H1 (cell line): ENCODE measurements at regions not wholly inside any gene's neighbourhood (a gene's known extent, or its start where the extent isn't known, plus 50 kb on each side); places are given as distances from the start of the nearest gene placed in this dataset.

Experiments
- CTCF ChIA-PET: fragments of 300-600 bp; sonication (Branson Sonifier 250); formaldehyde crosslinking; loops from one replicate; lab custom pipeline; 2021; ENCODE audit not compliant: partially characterized antibody; lab: Charles Lee
- POLR2A ChIA-PET: fragments of 300-600 bp; sonication (Branson Sonifier 250); formaldehyde crosslinking; loops from one replicate; lab custom pipeline; 2021; ENCODE audit warnings: inconsistent platforms; ENCODE audit not compliant: partially characterized antibody; lab: Charles Lee
- DNase-seq, 2 experiments: peaks; one replicate each; pipeline versions ENCODE4 v3.0.0 to v3.0.0-alpha.2; 2010 to 2022; ENCODE audit warnings: low spot score in 2 of 2, low read depth in 1 of 2, mixed read lengths in 1 of 2
- FAIRE-seq: peaks from 2 replicates; lab custom pipeline; 2011; peaks lifted over from hg19 to GRCh38; lab: Jason Lieb, UNC
- H2AFZ ChIP-seq: 2 replicates; pipeline ENCODE4 v1.8.1; 2012; ENCODE audit warnings: low read length, inconsistent platforms
- H2AK5ac ChIP-seq: 2 replicates; pipeline ENCODE4 v1.6.1; 2013; ENCODE audit warnings: low read depth, low read length
- H2BK120ac ChIP-seq: replicated peaks from 2 replicates; pipeline ENCODE3; 2013; ENCODE audit warnings: low read depth, low read length, inconsistent platforms
- H2BK12ac ChIP-seq: 2 replicates; pipeline ENCODE4 v1.6.1; 2013; ENCODE audit warnings: low read depth, low read length
- H2BK15ac ChIP-seq: 2 replicates; pipeline ENCODE4 v1.6.1; 2013; ENCODE audit warnings: low read length
- H2BK20ac ChIP-seq: 2 replicates; pipeline ENCODE4 v1.6.1; 2013; ENCODE audit warnings: low read length
- H2BK5ac ChIP-seq: 2 replicates; pipeline ENCODE4 v1.6.1; 2013; ENCODE audit warnings: low read depth, low read length
- H3K14ac ChIP-seq: 2 replicates; pipeline ENCODE4 v1.6.1; 2013; ENCODE audit warnings: inconsistent platforms; ENCODE audit not compliant: insufficient read length
- H3K18ac ChIP-seq: 2 replicates; pipeline ENCODE4 v1.6.1; 2013; ENCODE audit warnings: low read length; ENCODE audit errors: extremely low read depth
- H3K23ac ChIP-seq: 2 replicates; pipeline ENCODE4 v1.6.1; 2013; ENCODE audit warnings: inconsistent platforms; ENCODE audit not compliant: insufficient read length
- H3K23me2 ChIP-seq: 2 replicates; pipeline ENCODE4 v1.6.1; 2013; ENCODE audit warnings: low read depth, low read length
- H3K27ac ChIP-seq: 2 replicates; pipeline ENCODE4 v1.6.1; 2011; ENCODE audit warnings: low read depth, low read length, inconsistent platforms
- H3K27me3 ChIP-seq, 4 experiments: replicated peaks in 1 of 4; 1 replicate in 1 of 4; 2 replicates in 3 of 4; pipeline versions ENCODE4 v1.6.1 to v1.8.1; 2011 to 2013; ENCODE audit warnings: low read length in 3 of 4, mild to moderate bottlenecking in 3 of 4, inconsistent platforms in 2 of 4, mixed read lengths in 2 of 4, moderate library complexity in 1 of 4; ENCODE audit not compliant: control insufficient read depth in 3 of 4, insufficient read depth in 3 of 4; ENCODE audit errors: extremely low read depth in 1 of 4
- H3K36me3 ChIP-seq, 4 experiments: 2 replicates each; pipeline versions ENCODE4 v1.6.1 to v1.8.1; 2011 to 2013; ENCODE audit warnings: mild to moderate bottlenecking in 4 of 4, low read length in 3 of 4, moderate library complexity in 2 of 4, control low read depth in 1 of 4, inconsistent platforms in 1 of 4; ENCODE audit not compliant: insufficient read depth in 4 of 4, control insufficient read depth in 2 of 4
- H3K4ac ChIP-seq: replicated peaks from 2 replicates; pipeline ENCODE3; 2013; ENCODE audit warnings: low read length, low read depth, mixed read lengths, inconsistent platforms; ENCODE audit not compliant: insufficient read length
- H3K4me1 ChIP-seq, 4 experiments: replicated peaks in 1 of 4; 1 replicate in 1 of 4; 2 replicates in 3 of 4; pipeline versions ENCODE4 v1.6.1 to v1.8.1; 2011 to 2013; ENCODE audit warnings: low read length in 3 of 4, inconsistent platforms in 2 of 4, mixed read lengths in 1 of 4; ENCODE audit not compliant: insufficient read depth in 4 of 4, control insufficient read depth in 3 of 4
- H3K4me2 ChIP-seq, 2 experiments: 2 replicates each; pipeline versions ENCODE4 v1.6.1 to v1.8.1; 2011 to 2013; ENCODE audit warnings: low read depth in 2 of 2, low read length in 2 of 2, control low read depth in 1 of 2, inconsistent platforms in 1 of 2, mild to moderate bottlenecking in 1 of 2; ENCODE audit not compliant: insufficient read depth in 1 of 2
- H3K4me3 ChIP-seq, 4 experiments: fragments of 200-600, 300-600 bp in 1 of 4; sonication (generic), shearing (Covaris generic), sonication (Bioruptor Twin) in 1 of 4; 2 replicates each; pipeline versions ENCODE4 v1.5.1 to v1.8.1; 2011 to 2016; ENCODE audit warnings: low read length in 4 of 4, low read depth in 3 of 4, control low read depth in 2 of 4, inconsistent platforms in 2 of 4, mild to moderate bottlenecking in 2 of 4, mixed read lengths in 1 of 4, moderate library complexity in 1 of 4; ENCODE audit not compliant: insufficient read depth in 2 of 4; ENCODE audit errors: extremely low read depth in 1 of 4
- H3K56ac ChIP-seq: replicated peaks from 2 replicates; pipeline ENCODE3; 2013; ENCODE audit warnings: low read depth, mild to moderate bottlenecking, mixed read lengths, low read length, inconsistent platforms; ENCODE audit not compliant: insufficient read length
- H3K79me1 ChIP-seq: 2 replicates; pipeline ENCODE4 v1.6.1; 2013; ENCODE audit warnings: low read depth, low read length, control low read depth
- H3K79me2 ChIP-seq, 2 experiments: 2 replicates each; pipeline versions ENCODE4 v1.6.1 to v1.8.1; 2012 to 2013; ENCODE audit warnings: low read length in 2 of 2, mild to moderate bottlenecking in 2 of 2, inconsistent platforms in 1 of 2; ENCODE audit not compliant: insufficient read depth in 2 of 2, control insufficient read depth in 1 of 2
- H3K9ac ChIP-seq, 4 experiments: replicated peaks in 1 of 4; 1 replicate in 1 of 4; 2 replicates in 3 of 4; pipeline versions ENCODE4 v1.6.1 to v1.8.1; 2011 to 2013; ENCODE audit warnings: low read depth in 3 of 4, low read length in 3 of 4, control low read depth in 2 of 4, mild to moderate bottlenecking in 2 of 4, moderate library complexity in 2 of 4, inconsistent platforms in 1 of 4; ENCODE audit errors: extremely low read depth in 1 of 4
- H3K9me3 ChIP-seq, 2 experiments: 2 replicates each; pipeline versions ENCODE4 v1.6.1 to v1.8.1; 2012 to 2013; ENCODE audit warnings: mild to moderate bottlenecking in 2 of 2, moderate library complexity in 2 of 2, control low read depth in 1 of 2, inconsistent platforms in 1 of 2, low read depth in 1 of 2, low read length in 1 of 2, mixed read lengths in 1 of 2; ENCODE audit not compliant: insufficient read depth in 2 of 2
- H4K20me1 ChIP-seq, 2 experiments: replicated peaks in 1 of 2; 2 replicates each; pipeline versions ENCODE3 to v1.8.1; 2011 to 2013; ENCODE audit warnings: inconsistent platforms in 2 of 2, low read length in 2 of 2, mild to moderate bottlenecking in 1 of 2; ENCODE audit not compliant: insufficient read depth in 2 of 2, control insufficient read depth in 1 of 2
- H4K5ac ChIP-seq: 2 replicates; pipeline ENCODE4 v1.6.1; 2013; ENCODE audit warnings: low read length, low read depth, mixed read lengths, inconsistent platforms; ENCODE audit not compliant: insufficient read length
- H4K8ac ChIP-seq: 2 replicates; pipeline ENCODE4 v1.8.0; 2013; ENCODE audit warnings: mild to moderate bottlenecking, moderate library complexity, low read length, inconsistent platforms; ENCODE audit not compliant: insufficient read depth; ENCODE audit errors: extremely low read depth
- H4K91ac ChIP-seq: replicated peaks from 2 replicates; pipeline ENCODE3; 2013; ENCODE audit warnings: low read length, mixed read lengths, inconsistent platforms; ENCODE audit not compliant: insufficient read length
- CBX5 ChIP-seq: fragments of 300-800, 300-1000 bp; sonication (generic); IDR thresholded peaks from 2 replicates; pipeline ENCODE4 v1.7.1; 2016; ENCODE audit warnings: antibody characterized with exemption, low read length, low read depth
- CBX8 ChIP-seq: fragments of 300-800, 300-1000 bp; sonication (generic); IDR thresholded peaks from 2 replicates; pipeline ENCODE4 v1.7.1; 2016; ENCODE audit warnings: low read depth, low read length, borderline replicate concordance
- EGR1 ChIP-seq: IDR thresholded peaks from 2 replicates; pipeline ENCODE4 v1.6.1; 2011; ENCODE audit warnings: low read depth, low read length, borderline replicate concordance
- HDAC2 ChIP-seq, 2 experiments: fragments of 300-600 bp in 1 of 2; sonication (generic) in 1 of 2; IDR thresholded peaks; 2 replicates each; pipeline ENCODE4 v1.6.1; 2011 to 2012; ENCODE audit warnings: low read depth in 2 of 2, low read length in 2 of 2, mild to moderate bottlenecking in 2 of 2, moderate library complexity in 2 of 2, borderline replicate concordance in 1 of 2, inconsistent platforms in 1 of 2
- JUND ChIP-seq: IDR thresholded peaks from 2 replicates; pipeline ENCODE4 v1.6.1; 2011; ENCODE audit warnings: mild to moderate bottlenecking, improper control_type of control experiment, low read length
- RFX5 ChIP-seq: IDR thresholded peaks from 2 replicates; pipeline ENCODE4 v1.6.1; 2011; ENCODE audit warnings: low read depth, low read length, improper control_type of control experiment, borderline replicate concordance
- RNF2 ChIP-seq: fragments of 200-900, 300-1000 bp; sonication (generic); IDR thresholded peaks from 2 replicates; pipeline ENCODE4 v1.7.1; 2016; ENCODE audit warnings: borderline replicate concordance, low read depth, mild to moderate bottlenecking, antibody characterized with exemption, low read length; ENCODE audit not compliant: poor library complexity, severe bottlenecking; ENCODE audit errors: missing control alignments
- SAP30 ChIP-seq: fragments of 300-600 bp; sonication (generic); IDR thresholded peaks from 2 replicates; pipeline ENCODE4 v1.7.1; 2012; ENCODE audit warnings: low read length, moderate library complexity, mild to moderate bottlenecking, inconsistent platforms; ENCODE audit not compliant: insufficient read depth, insufficient replicate concordance
- TAF7 ChIP-seq: optimal IDR thresholded peaks from 2 replicates; pipeline ENCODE3; 2011; ENCODE audit warnings: low read depth, mild to moderate bottlenecking, inconsistent platforms, low read length, moderate library complexity, borderline replicate concordance
- ZNF274 ChIP-seq: IDR thresholded peaks from 2 replicates; pipeline ENCODE4 v1.7.0; 2012; ENCODE audit warnings: low read length, borderline replicate concordance; ENCODE audit errors: extremely low read depth
- WGBS, 2 experiments: shearing (Covaris generic) in 1 of 2; methylation state at CpG; one replicate each; pipeline versions ENCODE4 v1.1.6 to v1.1.7; 2013 to 2015; ENCODE audit warnings: low lambda C conversion rate in 2 of 2, mixed read lengths in 2 of 2, inconsistent platforms in 1 of 2, low coverage in 1 of 2, missing lambda C conversion rate in 1 of 2; ENCODE audit not compliant: insufficient replicate concordance in 2 of 2, insufficient coverage in 1 of 2, insufficient read length in 1 of 2; ENCODE audit errors: extremely low coverage in 1 of 2, missing lambda C conversion rate in 1 of 2; 5-methylcytosine and 5-hydroxymethylcytosine counted together
- TF ChIP-seq, protein P1 (sequence below): IDR thresholded peaks from 2 replicates; pipeline ENCODE4 v1.6.1; 2012; ENCODE audit warnings: inconsistent platforms
- TF ChIP-seq, protein P2 (sequence below): IDR thresholded peaks from 2 replicates; pipeline ENCODE4 v1.6.1; 2012; ENCODE audit warnings: inconsistent platforms

GRCh38 chr7:49417034-49417433 is 356.4 kb upstream of the VWC2 start:
- Histone ChIP-seq H3K4me2 (no peak overlapping the region), H3K14ac (no peak overlapping the region), H3K4ac (no peak overlapping the region), H3K23me2 (no peaks in the 10 kb centered on the region), H3K79me2 (no peaks in the 10 kb centered on the region), H3K27me3 (no peaks in the 10 kb centered on the region), H4K91ac (no peak overlapping the region), H3K4me3 (no peak overlapping the region), H4K20me1 (no peaks in the 10 kb centered on the region), H3K9ac (no peak overlapping the region), H2AK5ac (no peak overlapping the region), H3K56ac (no peak overlapping the region), H4K8ac (no peak overlapping the region), H3K27ac (no peak overlapping the region), H3K18ac (no peak overlapping the region), H2BK12ac (no peak overlapping the region), H3K36me3 (no peaks in the 10 kb centered on the region), H3K9me3 (no peaks in the 10 kb centered on the region), H2BK20ac (no peak overlapping the region), H2AFZ (0 out of 2 replicates have a peak overlapping the region, but pooled peaks have one; percentile 38), H3K79me1 (no peaks in the 10 kb centered on the region), H2BK15ac (no peak overlapping the region), H4K5ac (no peak overlapping the region), H2BK120ac (no peak overlapping the region), H3K23ac (no peak overlapping the region), H3K4me1 (no peaks in the 10 kb centered on the region), H2BK5ac (no peak overlapping the region)
- no peak for FAIRE-seq
- TF ChIP-seq SAP30 (no peak), HDAC2 (IDR thresholded peaks at IDR 0.05; ENCODE audit: borderline replicate concordance in 1 of 2, low read depth in 2 of 2, low read length in 2 of 2) (no peak), JUND (no peak), RFX5 (no peak), RNF2 (no peak), CBX8 (no peak), TAF7 (no peak), CBX5 (no peak), EGR1 (no peak), ZNF274 (no peak)
- TF ChIP-seq, protein P1, sequence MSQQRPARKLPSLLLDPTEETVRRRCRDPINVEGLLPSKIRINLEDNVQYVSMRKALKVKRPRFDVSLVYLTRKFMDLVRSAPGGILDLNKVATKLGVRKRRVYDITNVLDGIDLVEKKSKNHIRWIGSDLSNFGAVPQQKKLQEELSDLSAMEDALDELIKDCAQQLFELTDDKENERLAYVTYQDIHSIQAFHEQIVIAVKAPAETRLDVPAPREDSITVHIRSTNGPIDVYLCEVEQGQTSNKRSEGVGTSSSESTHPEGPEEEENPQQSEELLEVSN = no peak
- TF ChIP-seq, protein P2, sequence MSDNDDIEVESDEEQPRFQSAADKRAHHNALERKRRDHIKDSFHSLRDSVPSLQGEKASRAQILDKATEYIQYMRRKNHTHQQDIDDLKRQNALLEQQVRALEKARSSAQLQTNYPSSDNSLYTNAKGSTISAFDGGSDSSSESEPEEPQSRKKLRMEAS = no peak
- ChIA-PET POLR2A (no interaction called here), CTCF (interaction anchor here (1.1 kb wide), 1 partner anchor 14 kb away, joined by 5 read pairs; no protein-coding TSS in a partner anchor)
- WGBS, 2 experiments = 88% methylated on average over 2 of the region's 2 CpGs; no CpG with 5 or more reads in 1 of the 2 experiments
- DNase-seq = no peak
